CD14-positive monocyte (primary cell): ENCODE measurements at regions not wholly inside any gene's neighbourhood (a gene's known extent, or its start where the extent isn't known, plus 50 kb on each side); places are given as distances from the start of the nearest gene placed in this dataset.

Experiments
- DNase-seq, 3 donors: peaks; one replicate each; pipeline ENCODE4 v3.0.0-alpha.2; 2011 to 2022
- H2AFZ ChIP-seq: 2 replicates; pipeline ENCODE4 v1.6.0; 2012; ENCODE audit warnings: mild to moderate bottlenecking, low read depth, low read length, inconsistent platforms; ENCODE audit not compliant: insufficient read depth, poor library complexity, severe bottlenecking
- H3K27ac ChIP-seq, 2 donors: 1 replicate in 1 of 2; 2 replicates in 1 of 2; pipeline ENCODE4 v1.5.1; 2012 to 2013; ENCODE audit warnings: low read length in 2 of 2, control low read depth in 1 of 2, inconsistent platforms in 1 of 2, low read depth in 1 of 2, mild to moderate bottlenecking in 1 of 2
- H3K27me3 ChIP-seq, 2 donors: one replicate each; pipeline versions ENCODE4 v1.6.0 to v1.6.1; 2011 to 2013; ENCODE audit warnings: low read length in 2 of 2; ENCODE audit not compliant: control insufficient read depth in 2 of 2, insufficient read depth in 2 of 2
- H3K36me3 ChIP-seq, 2 donors: replicated peaks in 1 of 2; 1 replicate in 1 of 2; 2 replicates in 1 of 2; pipeline versions ENCODE4 v1.5.1 to v1.6.1; 2012 to 2013; ENCODE audit warnings: low read length in 2 of 2, control low read depth in 1 of 2, inconsistent platforms in 1 of 2, mild to moderate bottlenecking in 1 of 2; ENCODE audit not compliant: insufficient read depth in 2 of 2, control insufficient read depth in 1 of 2
- H3K4me1 ChIP-seq, 2 donors: 1 replicate in 1 of 2; 2 replicates in 1 of 2; pipeline versions ENCODE4 v1.5.1 to v1.6.1; 2012 to 2013; ENCODE audit warnings: low read length in 2 of 2, control low read depth in 1 of 2, inconsistent platforms in 1 of 2, mild to moderate bottlenecking in 1 of 2, moderate library complexity in 1 of 2; ENCODE audit not compliant: insufficient read depth in 2 of 2, control insufficient read depth in 1 of 2
- H3K4me2 ChIP-seq: replicated peaks from 2 replicates; pipeline ENCODE3; 2012; ENCODE audit warnings: low read length, moderate library complexity, mild to moderate bottlenecking; ENCODE audit not compliant: poor library complexity, severe bottlenecking; ENCODE audit errors: extremely low read depth
- H3K4me3 ChIP-seq, 3 experiments: fragments of 200-600 bp in 1 of 3; sonication (generic) in 1 of 3; replicated peaks in 1 of 3; 1 replicate in 2 of 3; 2 replicates in 1 of 3; pipeline ENCODE4 v1.5.1; 2011 to 2013; ENCODE audit warnings: low read length in 3 of 3, mild to moderate bottlenecking in 3 of 3, control low read depth in 2 of 3, low read depth in 2 of 3, inconsistent platforms in 1 of 3, moderate library complexity in 1 of 3
- H3K79me2 ChIP-seq: 2 replicates; pipeline ENCODE4 v1.6.0; 2012; ENCODE audit warnings: mild to moderate bottlenecking, control low read depth, inconsistent platforms, low read length, moderate library complexity; ENCODE audit not compliant: insufficient read depth
- H3K9ac ChIP-seq: 2 replicates; pipeline ENCODE4 v1.6.0; 2017; ENCODE audit warnings: low read length, mild to moderate bottlenecking; ENCODE audit not compliant: insufficient read depth, poor library complexity, severe bottlenecking
- H3K9me3 ChIP-seq, 2 donors: replicated peaks in 1 of 2; 1 replicate in 1 of 2; 2 replicates in 1 of 2; pipeline versions ENCODE4 v1.5.1 to v1.6.1; 2012 to 2013; ENCODE audit warnings: low read length in 2 of 2, control low read depth in 1 of 2; ENCODE audit not compliant: control insufficient read depth in 1 of 2, insufficient read depth in 1 of 2
- H4K20me1 ChIP-seq: 2 replicates; pipeline ENCODE4 v1.6.0; 2012; ENCODE audit warnings: mild to moderate bottlenecking, low read length, control low read depth, moderate library complexity; ENCODE audit not compliant: insufficient read depth
- H3K27ac Mint-ChIP-seq, 7 donors: one replicate each; pipeline ENCODE4 v1.8.0; 2020; ENCODE audit warnings: mild to moderate bottlenecking in 7 of 7, mixed read lengths in 7 of 7, moderate library complexity in 6 of 7, inconsistent platforms in 2 of 7
- H3K27me3 Mint-ChIP-seq, 3 donors: one replicate each; pipeline ENCODE4 v1.8.0; 2021 to 2022; ENCODE audit warnings: low read depth in 3 of 3, mild to moderate bottlenecking in 3 of 3, mixed read lengths in 3 of 3, moderate library complexity in 3 of 3, inconsistent platforms in 1 of 3
- H3K36me3 Mint-ChIP-seq, 2 donors: one replicate each; pipeline ENCODE4 v1.8.0; 2020; ENCODE audit warnings: mixed read lengths in 2 of 2, inconsistent platforms in 1 of 2, mild to moderate bottlenecking in 1 of 2
- H3K4me1 Mint-ChIP-seq: one replicate; pipeline ENCODE4 v1.8.0; 2020; ENCODE audit warnings: mild to moderate bottlenecking, mixed read lengths
- H3K4me3 Mint-ChIP-seq, 2 donors: one replicate each; pipeline ENCODE4 v1.8.0; 2020; ENCODE audit warnings: mild to moderate bottlenecking in 2 of 2, mixed read lengths in 2 of 2, moderate library complexity in 1 of 2
- H3K9me3 Mint-ChIP-seq, 7 donors: one replicate each; pipeline ENCODE4 v1.8.0; 2020 to 2022; ENCODE audit warnings: mixed read lengths in 7 of 7, mild to moderate bottlenecking in 6 of 7, moderate library complexity in 6 of 7, inconsistent platforms in 2 of 7
- CTCF ChIP-seq: fragments of 200-600 bp; IDR thresholded peaks from one replicate; pipeline ENCODE4 v1.8.0; 2022; ENCODE audit warnings: antibody characterized with exemption, mild to moderate bottlenecking
- WGBS: methylation state at CpG from one replicate; pipeline ENCODE4 v1.1.5; 2013; ENCODE audit warnings: missing lambda C conversion rate; ENCODE audit not compliant: insufficient coverage; 5-methylcytosine and 5-hydroxymethylcytosine counted together
- intact Hi-C, 2 donors: fragments of 100-400 bp; cut with micrococcal nuclease; formaldehyde crosslinking; loops; one replicate each; pipeline versions ENCODE4 v1.15.0 to v1.15.1; 2023

GRCh38 chr16:6207580-6207979 lies 1110.0 kb upstream of the EEF2KMT start:
- H3K9me3 ChIP-seq: no peaks in the 10 kb centered on the region
- intact Hi-C loops: no loop called here
- no peaks in the 10 kb centered on the region for H3K36me3 ChIP-seq
- no peak overlapping the region for H3K4me2 ChIP-seq
- H3K79me2 ChIP-seq: no peaks in the 10 kb centered on the region
- H2AFZ ChIP-seq: no peak overlapping the region
- H3K27me3 ChIP-seq: no peaks in the 10 kb centered on the region
- DNase-seq: no peak
- H3K27ac Mint-ChIP-seq: no peak overlapping the region
- no peaks in the 10 kb centered on the region for H3K27me3 Mint-ChIP-seq
- no peak for TF ChIP-seq CTCF
- no peaks in the 10 kb centered on the region for H3K36me3 Mint-ChIP-seq
- H3K9me3 Mint-ChIP-seq: peaks cover 0 to 5% (median 2%) of the 10 kb centered on the region in 7 donors
- H4K20me1 ChIP-seq: no peaks in the 10 kb centered on the region
- no peak overlapping the region for H3K4me3 Mint-ChIP-seq
- no peak overlapping the region for H3K9ac ChIP-seq
- no peaks in the 10 kb centered on the region for H3K4me1 ChIP-seq
- no peaks in the 10 kb centered on the region for H3K4me1 Mint-ChIP-seq
- H3K27ac ChIP-seq: no peak overlapping the region
- 86% methylated on average over 1 of the region's 3 CpGs for WGBS
- H3K4me3 ChIP-seq: no peak overlapping the region

GRCh38 chr16:6207124-6207523 lies 1109.5 kb upstream of the EEF2KMT start:
- peaks cover 0 to 4% (median 2%) of the 10 kb centered on the region in 7 donors for H3K9me3 Mint-ChIP-seq
- no peak overlapping the region for H3K27ac Mint-ChIP-seq
- H3K4me3 ChIP-seq: no peak overlapping the region
- H3K4me3 Mint-ChIP-seq: no peak overlapping the region
- H3K4me1 Mint-ChIP-seq: no peaks in the 10 kb centered on the region
- H3K27me3 Mint-ChIP-seq: no peaks in the 10 kb centered on the region
- H3K27me3 ChIP-seq: no peaks in the 10 kb centered on the region
- no peaks in the 10 kb centered on the region for H4K20me1 ChIP-seq
- no peaks in the 10 kb centered on the region for H3K36me3 Mint-ChIP-seq
- H3K27ac ChIP-seq: no peak overlapping the region
- WGBS: 40% methylated on average over 2 of the region's 3 CpGs
- no peak for DNase-seq
- no peaks in the 10 kb centered on the region for H3K4me1 ChIP-seq
- H3K4me2 ChIP-seq: no peak overlapping the region
- no peaks in the 10 kb centered on the region for H3K9me3 ChIP-seq
- no peak overlapping the region for H2AFZ ChIP-seq
- H3K36me3 ChIP-seq: no peaks in the 10 kb centered on the region
- intact Hi-C loops: no loop called here
- no peaks in the 10 kb centered on the region for H3K79me2 ChIP-seq
- no peak overlapping the region for H3K9ac ChIP-seq
- no peak for TF ChIP-seq CTCF
